Head of caudate nucleus (tissue), 42 donors: ENCODE measurements at regions not wholly inside any gene's neighbourhood (a gene's known extent, or its start where the extent isn't known, plus 50 kb on each side); places are given as distances from the start of the nearest gene placed in this dataset.

ENCODE experiments used
- DNase-seq, 42 donors: peaks; one replicate each; pipeline versions ENCODE4 v3.0.0 to v3.0.0-alpha.2; 2020 to 2021; ENCODE audit warnings: mixed read lengths in 7 of 42
- intact Hi-C: fragments of 100-400 bp; cut with DNase I; formaldehyde crosslinking; loops from one replicate; pipeline ENCODE4 v1.15.0; 2022

DNA sequence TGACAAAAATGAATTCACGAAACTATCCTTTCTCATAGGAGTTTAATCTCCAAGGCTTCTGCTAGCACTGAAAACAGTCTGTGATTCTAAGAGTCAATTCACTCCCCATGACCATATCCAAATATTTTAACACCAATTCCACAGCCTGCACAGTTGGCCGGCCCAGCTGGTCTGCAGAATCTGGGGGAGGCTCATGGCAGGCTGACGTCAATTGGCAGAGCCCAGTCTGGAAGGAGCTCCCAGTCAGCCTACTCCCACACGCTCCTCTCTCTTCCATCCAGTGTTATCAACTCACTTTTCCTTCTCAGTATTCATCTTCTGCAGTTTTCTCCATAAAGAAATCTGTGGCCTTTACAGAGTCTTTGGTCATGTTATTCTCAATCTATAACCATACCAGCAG, 111.0 kb downstream of the TBXT start:
- no peak for DNase-seq
- intact Hi-C loops, result no loop called here

GRCh38 chr6:166055801-166056200, 111.8 kb downstream of the TBXT start:
- intact Hi-C loops, result no loop called here
- no peak for DNase-seq

GRCh38 chr6:166052837-166053236, 114.8 kb downstream of the TBXT start:
- DNase-seq, result no peak
- intact Hi-C loops, result no loop called here

- no peak for DNase-seq
- intact Hi-C loops, result no loop called here
These were observed 117.1 kb downstream of the TBXT start for GRCh38 chr6:166050559-166050958.

DNA sequence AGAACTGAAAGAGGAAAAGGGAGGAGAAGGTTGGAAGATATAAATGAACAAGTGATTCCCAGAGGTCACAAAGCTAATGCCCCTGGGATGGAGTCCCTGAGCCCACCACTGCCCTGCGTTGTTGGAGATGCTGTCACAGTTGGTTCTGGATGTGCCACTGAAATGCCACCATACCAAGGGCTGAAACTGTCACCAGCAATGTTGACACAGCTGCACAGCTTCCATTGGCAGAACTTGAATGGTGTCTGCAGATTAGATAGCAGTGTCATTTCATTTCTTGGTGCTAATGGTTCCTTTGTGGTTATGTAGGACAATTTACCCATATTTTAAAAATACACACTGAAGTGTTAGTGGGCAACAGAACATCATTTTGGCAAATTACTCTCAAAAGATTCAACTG, 120.7 kb downstream of the TBXT start:
- intact Hi-C loops, result no loop called here
- no peak for DNase-seq

DNA sequence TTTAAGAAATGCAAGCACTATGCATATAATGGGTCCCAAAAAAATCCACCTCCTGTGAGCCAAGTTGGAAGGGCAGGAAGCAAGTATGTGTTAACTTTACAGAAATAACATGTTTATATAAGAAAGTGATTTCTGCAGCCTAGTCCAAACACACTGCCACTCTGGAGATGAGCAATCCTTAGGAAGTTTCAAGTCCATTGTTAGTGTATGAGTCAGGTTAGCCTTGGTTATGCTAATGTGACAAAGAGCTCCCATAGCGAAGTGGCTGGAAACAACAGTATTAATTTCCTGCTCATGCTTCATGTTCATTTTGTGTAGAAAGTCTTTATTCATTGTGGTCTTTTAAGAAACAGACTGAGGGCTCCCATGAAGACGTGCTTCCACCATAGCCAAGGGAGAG, 121.4 kb downstream of the TBXT start:
- intact Hi-C loops, result no loop called here

DNA sequence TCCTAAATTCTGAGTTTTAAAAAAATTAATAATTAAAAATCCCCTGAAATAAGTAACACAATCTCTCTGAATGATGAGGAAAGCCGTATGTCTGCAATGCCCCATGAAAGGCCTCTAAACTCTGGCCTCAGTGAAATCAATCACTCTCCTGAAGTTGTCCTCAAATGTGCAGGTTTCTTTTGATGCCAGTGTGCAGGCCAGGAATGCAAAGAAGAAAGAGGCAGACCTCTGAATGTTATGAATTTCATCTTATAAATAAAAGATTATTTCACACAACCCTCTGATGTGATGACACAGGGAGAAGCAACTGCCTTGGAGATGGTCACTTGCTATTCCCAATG, 121.8 kb downstream of the TBXT start:
- DNase-seq, result no peak
- intact Hi-C loops, result no loop called here

More for the DNA sequence above, 121.4 kb downstream of the TBXT start:
- DNase-seq, result no peak

DNA sequence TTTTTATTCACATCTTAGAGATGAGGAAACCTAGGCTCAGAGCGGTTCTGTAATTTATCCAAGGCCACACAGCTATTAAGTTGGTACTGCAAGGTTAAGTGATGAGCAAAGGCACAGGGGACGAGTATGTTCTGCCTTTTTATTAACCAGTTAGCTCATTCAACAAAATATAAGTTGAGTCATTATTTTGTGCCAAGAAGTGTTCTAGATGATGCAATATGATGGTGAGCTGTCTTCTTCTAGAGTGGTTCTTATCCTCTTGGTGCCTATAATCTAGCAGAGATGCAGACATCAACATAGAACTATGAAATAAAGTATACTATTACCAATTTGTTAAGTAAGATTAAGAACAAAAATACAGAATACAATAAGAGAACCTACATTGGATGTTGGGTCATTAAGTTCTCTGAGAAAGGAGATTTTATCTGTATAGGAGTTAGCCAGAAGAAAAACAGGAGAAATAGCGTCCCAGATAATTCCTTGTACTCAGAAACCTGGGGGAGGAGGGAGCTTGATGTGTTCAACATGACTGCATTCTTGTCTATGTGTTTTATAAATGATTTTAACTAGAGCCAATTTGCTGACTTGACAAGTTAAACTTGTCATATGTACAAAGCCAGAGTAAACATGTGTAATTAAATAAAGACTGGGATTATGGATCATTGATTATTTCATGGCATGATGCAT, 122.3 kb downstream of the TBXT start:
- intact Hi-C loops, result no loop called here
- no peak for DNase-seq

- intact Hi-C loops, result no loop called here
- no peak for DNase-seq
These were observed 126.4 kb downstream of the TBXT start for GRCh38 chr6:166041277-166041676.

DNA sequence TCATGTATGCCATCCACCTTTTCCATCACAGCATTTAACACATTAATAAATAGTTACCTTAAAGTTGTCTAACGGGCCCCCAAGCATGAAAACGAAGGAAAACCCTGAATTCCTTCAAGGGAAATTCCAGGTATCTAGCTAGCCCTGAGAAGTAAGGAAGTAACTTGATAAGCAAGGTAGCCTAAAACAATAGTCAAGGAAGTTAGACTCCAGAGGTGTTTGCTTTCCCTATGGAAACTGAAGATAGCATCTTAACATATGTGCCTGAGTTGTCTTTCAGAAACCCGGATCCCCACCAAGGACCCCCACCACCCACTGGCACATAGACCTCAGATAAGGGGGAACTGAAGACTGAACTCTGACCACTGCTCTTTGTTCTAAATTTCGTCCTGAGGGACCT, 127.4 kb downstream of the TBXT start:
- DNase-seq, result no peak
- intact Hi-C loops, result no loop called here

DNA sequence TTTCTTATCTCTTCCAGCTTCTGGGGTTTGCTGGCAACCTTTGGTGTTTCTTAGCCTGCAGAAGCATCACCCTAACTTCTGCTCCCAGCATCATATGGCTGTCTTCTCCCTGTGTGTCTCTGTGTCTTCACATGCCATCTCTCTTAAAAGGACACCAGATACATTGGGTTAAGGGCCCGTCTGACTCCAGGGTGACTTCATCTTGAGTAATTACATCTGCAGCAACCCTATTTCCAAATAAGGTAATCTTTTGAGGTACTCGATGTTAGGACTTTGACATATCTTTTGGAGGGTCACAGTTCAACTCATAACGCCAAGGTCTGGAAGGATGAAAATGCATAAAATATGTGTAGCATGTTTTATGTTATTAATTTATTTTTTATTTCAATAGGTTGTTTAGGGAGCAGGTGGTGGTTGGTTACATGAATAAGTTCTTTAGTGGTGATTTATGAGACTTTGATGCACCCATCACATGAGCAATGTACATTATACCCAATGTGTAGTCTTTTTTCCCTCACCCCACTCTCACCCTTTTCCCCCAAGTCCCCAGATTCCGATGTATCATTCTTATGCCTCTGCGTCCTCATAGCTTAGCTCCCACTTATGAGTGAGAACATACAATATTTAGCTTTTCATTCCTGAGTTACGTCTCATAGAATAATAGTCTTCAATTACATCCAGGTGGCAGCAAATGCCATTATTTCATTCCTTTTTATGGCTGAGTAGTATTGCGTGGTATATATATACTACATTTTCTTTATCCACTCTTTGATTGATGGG, 131.1 kb downstream of the TBXT start:
- intact Hi-C loops, result no loop called here
- no peak for DNase-seq

- DNase-seq, result no peak
- intact Hi-C loops, result no loop called here
These were observed 135.1 kb downstream of the TBXT start for GRCh38 chr6:166032366-166033200.

- intact Hi-C loops, result no loop called here
- DNase-seq, result no peak
These were observed 136.4 kb downstream of the TBXT start for GRCh38 chr6:166031275-166031674.

DNA sequence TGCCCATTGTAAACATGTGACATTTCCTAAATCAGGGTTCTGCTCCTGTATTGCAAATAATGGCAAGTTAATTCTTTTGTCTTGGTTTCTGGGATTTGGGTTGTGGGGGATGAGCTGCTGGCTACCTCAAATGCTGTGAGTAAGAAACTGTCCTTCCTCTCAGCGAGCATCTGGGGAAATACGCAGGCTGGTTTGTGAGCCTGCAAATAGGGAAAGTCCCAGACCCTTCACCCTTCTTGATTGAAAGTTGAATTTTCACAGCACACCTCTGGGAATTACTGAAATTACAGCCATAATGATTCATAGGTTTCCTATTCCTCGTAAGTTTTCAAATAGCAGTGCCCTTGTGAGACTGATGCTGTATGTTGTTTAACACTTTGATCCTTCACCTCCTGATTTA, 138.1 kb downstream of the TBXT start:
- intact Hi-C loops, result no loop called here
- DNase-seq, result no peak

GRCh38 chr6:166027761-166028160, 139.9 kb downstream of the TBXT start:
- DNase-seq, result no peak
- intact Hi-C loops, result no loop called here

DNA sequence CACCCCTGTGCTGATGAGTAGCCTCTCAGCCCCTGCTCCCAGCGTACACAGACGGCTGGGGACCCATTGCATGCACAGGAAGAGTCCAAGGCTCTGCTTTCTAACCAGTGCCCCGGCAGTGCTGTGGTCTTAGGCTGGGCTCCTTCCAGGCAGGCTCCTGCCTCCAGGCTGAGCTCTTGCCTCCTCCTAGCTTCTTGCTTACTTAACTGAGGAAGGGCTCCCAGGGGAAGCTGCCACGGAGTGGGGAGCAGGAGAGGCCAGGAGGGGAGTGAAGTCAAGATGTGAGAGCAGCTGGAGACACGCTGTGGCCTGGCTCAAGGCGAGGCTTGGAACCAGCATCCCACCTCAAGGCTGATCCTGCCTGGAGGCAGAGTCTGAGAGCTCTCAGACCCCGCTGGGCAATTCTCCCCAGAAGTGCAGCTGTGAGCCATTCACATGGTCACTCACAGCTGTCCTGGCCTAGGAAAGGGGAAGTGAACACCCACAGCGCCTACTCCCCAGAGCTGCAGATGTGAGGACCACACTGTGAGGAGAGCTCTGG, 141.0 kb downstream of the TBXT start:
- intact Hi-C loops, result no loop called here
- no peak for DNase-seq

DNA sequence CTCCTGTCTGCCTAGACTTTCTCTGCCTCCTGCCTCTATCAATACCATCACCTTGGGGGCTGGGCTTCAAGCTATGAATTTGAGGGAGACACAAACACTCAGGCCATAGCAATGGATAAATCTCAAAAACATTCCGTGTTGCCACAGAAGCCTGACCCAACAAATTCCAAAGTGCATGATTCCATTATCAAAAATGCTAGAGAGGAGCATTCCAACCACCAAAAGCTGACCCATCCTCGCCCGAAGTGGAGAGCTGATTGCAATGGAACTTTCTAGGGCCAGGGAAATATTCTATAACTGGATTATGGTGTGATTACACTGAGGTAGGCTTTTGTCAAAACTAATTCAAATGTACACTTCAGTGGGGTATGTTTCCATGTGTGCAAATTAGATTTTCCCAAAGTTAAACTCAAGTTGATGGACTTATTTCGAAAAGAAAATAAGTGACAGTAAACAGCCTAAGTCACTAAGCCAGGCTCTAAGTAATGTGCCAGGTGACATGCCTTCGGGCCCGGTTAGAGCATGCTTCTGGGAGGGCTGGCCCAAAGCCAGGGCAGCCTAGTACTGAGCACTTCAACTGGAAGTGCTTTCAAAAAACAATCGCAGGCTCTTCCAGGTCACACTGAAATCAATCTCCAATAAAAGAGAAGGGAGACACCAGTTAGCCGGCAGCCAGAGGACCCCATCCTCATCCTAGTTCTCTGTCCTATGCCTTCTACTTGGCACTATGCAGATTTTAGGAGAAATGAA, 142.3 kb downstream of the TBXT start:
- intact Hi-C loops, result no loop called here
- DNase-seq, result no peak

- intact Hi-C loops, result no loop called here
- DNase-seq, result no peak
These were observed 143.4 kb downstream of the TBXT start for GRCh38 chr6:166024252-166024651.

GRCh38 chr6:166023273-166023989, 144.2 kb downstream of the TBXT start:
- intact Hi-C loops, result no loop called here
- DNase-seq, result no peak
